ENCODE measurements at regions not wholly inside any gene's neighbourhood (a gene's known extent, or its start where the extent isn't known, plus 50 kb on each side); places are given as distances from the start of the nearest gene placed in this dataset.

DNA sequence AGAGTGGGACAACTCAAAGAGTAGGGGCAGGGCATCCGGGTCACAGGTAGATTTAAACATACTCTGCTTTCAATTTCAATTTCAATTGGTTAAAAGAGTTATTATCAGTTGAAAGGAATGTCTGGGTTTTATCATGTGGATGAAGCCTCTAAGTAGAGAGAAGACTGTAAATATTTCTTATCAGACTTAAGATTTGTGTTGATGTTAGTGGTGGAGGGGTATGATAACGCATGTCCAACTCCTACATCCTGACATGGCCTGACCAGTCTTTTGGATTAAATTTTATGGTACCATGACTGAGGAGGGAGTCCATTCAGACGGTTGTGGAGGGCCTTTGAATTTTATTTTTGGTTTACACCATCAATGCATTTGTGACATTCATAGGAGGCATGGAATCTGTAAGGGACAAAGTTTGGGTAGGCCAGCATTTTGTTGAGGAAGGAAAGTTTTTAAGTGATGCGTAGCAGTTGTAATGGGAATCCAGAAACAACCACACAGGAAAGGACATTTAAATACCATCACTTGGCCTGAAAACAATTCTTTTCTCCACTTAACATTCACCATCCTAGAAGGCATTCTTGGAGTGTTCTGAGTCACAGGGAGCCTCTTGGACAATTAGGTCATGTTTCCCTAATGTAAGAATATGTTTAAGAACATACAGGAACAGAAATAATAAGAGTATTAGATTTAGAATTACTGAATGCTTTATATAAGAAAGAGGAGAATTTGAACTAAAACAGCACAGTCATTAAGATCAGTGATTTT is 371.9 kb downstream of the ATP23 start:
- H3K4me3 ChIP-seq (replicated peaks in 1 of 2; ENCODE audit: low read depth in 1 of 2, low read length in 2 of 2): no peak overlapping the region
- H3K4me1 ChIP-seq (ENCODE audit: control insufficient read depth in 1 of 2, insufficient read depth in 2 of 2, low read length in 2 of 2): peaks cover 11 to 22% of the 10 kb centered on the region in 2 experiments
- CTCF ChIA-PET: no interaction called here
- H3K9ac ChIP-seq (ENCODE audit: low read length): no peak overlapping the region
- no peak overlapping the region for H3K4me2 ChIP-seq (ENCODE audit: low read length)
- intact Hi-C loops (cut with micrococcal nuclease): no loop called here
- H3K9me2 ChIP-seq (ENCODE audit: insufficient read depth): no peaks in the 10 kb centered on the region; the same call in 1 of the 2 replicates
- ATAC-seq: no peak
- RAD21 ChIA-PET (ENCODE audit: low non-redundant PET in 1 of 2, low total read pairs in 2 of 2, uncharacterized antibody in 2 of 2, unreplicated experiment in 2 of 2): no interaction called here
- H3K79me2 ChIP-seq (ENCODE audit: insufficient read depth, low read length): no peaks in the 10 kb centered on the region
- no peak overlapping the region for H2AFZ ChIP-seq (ENCODE audit: low read depth, low read length, poor library complexity, severe bottlenecking)
- H3K27me3 ChIP-seq (ENCODE audit: insufficient read depth, low read length): no peaks in the 10 kb centered on the region
- H3K27ac ChIP-seq (ENCODE audit: low read depth, low read length): no peak overlapping the region
- no TSS peak for BruUV-seq (replicated peaks)
- H3K9me3 ChIP-seq (ENCODE audit: control insufficient read depth in 1 of 2, insufficient read depth in 1 of 2, low read depth in 1 of 2, low read length in 2 of 2): no peaks in the 10 kb centered on the region
- DNase-seq (ENCODE audit: low read depth, low spot score): no peak
- TF ChIP-seq, protein P1, sequence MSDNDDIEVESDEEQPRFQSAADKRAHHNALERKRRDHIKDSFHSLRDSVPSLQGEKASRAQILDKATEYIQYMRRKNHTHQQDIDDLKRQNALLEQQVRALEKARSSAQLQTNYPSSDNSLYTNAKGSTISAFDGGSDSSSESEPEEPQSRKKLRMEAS (IDR thresholded peaks at IDR 0.05): no peak
- TF ChIP-seq TCF7L2 (IDR thresholded peaks at IDR 0.05; ENCODE audit: borderline replicate concordance, extremely low read depth, insufficient read depth, insufficient read length) (no peak), RAD21 (IDR thresholded peaks at IDR 0.05; ENCODE audit: low read depth) (no peak), POLR2AphosphoS5 (IDR thresholded peaks at IDR 0.05; ENCODE audit: low read depth, low read length) (no peak), ZFX (IDR thresholded peaks at IDR 0.05) (no peak), POLR2A (IDR thresholded peaks at IDR 0.05; ENCODE audit: borderline replicate concordance, extremely low read depth, insufficient read depth, insufficient read length) (no peak), EGR1 (IDR thresholded peaks at IDR 0.05; ENCODE audit: low read depth) (no peak), CEBPB (IDR thresholded peaks at IDR 0.05; ENCODE audit: low read depth) (no peak), EZH2 (IDR thresholded peaks at IDR 0.05) (no peak), CBX3 (IDR thresholded peaks at IDR 0.05; ENCODE audit: low read depth) (no peak), SRF (IDR thresholded peaks at IDR 0.05; ENCODE audit: low read depth) (no peak), SP1 (IDR thresholded peaks at IDR 0.05; ENCODE audit: low read depth) (no peak), YY1 (IDR thresholded peaks at IDR 0.05; ENCODE audit: extremely low read depth, insufficient replicate concordance, low read depth, low read length) (no peak), ZNF274 (IDR thresholded peaks at IDR 0.05; ENCODE audit: low read depth, low read length) (no peak), ELF1 (IDR thresholded peaks at IDR 0.05; ENCODE audit: borderline replicate concordance, low read depth) (no peak), JUND (IDR thresholded peaks at IDR 0.05) (no peak)
- TF ChIP-seq, protein P2, sequence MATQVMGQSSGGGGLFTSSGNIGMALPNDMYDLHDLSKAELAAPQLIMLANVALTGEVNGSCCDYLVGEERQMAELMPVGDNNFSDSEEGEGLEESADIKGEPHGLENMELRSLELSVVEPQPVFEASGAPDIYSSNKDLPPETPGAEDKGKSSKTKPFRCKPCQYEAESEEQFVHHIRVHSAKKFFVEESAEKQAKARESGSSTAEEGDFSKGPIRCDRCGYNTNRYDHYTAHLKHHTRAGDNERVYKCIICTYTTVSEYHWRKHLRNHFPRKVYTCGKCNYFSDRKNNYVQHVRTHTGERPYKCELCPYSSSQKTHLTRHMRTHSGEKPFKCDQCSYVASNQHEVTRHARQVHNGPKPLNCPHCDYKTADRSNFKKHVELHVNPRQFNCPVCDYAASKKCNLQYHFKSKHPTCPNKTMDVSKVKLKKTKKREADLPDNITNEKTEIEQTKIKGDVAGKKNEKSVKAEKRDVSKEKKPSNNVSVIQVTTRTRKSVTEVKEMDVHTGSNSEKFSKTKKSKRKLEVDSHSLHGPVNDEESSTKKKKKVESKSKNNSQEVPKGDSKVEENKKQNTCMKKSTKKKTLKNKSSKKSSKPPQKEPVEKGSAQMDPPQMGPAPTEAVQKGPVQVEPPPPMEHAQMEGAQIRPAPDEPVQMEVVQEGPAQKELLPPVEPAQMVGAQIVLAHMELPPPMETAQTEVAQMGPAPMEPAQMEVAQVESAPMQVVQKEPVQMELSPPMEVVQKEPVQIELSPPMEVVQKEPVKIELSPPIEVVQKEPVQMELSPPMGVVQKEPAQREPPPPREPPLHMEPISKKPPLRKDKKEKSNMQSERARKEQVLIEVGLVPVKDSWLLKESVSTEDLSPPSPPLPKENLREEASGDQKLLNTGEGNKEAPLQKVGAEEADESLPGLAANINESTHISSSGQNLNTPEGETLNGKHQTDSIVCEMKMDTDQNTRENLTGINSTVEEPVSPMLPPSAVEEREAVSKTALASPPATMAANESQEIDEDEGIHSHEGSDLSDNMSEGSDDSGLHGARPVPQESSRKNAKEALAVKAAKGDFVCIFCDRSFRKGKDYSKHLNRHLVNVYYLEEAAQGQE (IDR thresholded peaks at IDR 0.05; ENCODE audit: low read depth): no peak
- TF ChIP-seq, protein P3, sequence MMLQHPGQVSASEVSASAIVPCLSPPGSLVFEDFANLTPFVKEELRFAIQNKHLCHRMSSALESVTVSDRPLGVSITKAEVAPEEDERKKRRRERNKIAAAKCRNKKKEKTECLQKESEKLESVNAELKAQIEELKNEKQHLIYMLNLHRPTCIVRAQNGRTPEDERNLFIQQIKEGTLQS (IDR thresholded peaks at IDR 0.05): no peak
- TF ChIP-seq, protein P4, sequence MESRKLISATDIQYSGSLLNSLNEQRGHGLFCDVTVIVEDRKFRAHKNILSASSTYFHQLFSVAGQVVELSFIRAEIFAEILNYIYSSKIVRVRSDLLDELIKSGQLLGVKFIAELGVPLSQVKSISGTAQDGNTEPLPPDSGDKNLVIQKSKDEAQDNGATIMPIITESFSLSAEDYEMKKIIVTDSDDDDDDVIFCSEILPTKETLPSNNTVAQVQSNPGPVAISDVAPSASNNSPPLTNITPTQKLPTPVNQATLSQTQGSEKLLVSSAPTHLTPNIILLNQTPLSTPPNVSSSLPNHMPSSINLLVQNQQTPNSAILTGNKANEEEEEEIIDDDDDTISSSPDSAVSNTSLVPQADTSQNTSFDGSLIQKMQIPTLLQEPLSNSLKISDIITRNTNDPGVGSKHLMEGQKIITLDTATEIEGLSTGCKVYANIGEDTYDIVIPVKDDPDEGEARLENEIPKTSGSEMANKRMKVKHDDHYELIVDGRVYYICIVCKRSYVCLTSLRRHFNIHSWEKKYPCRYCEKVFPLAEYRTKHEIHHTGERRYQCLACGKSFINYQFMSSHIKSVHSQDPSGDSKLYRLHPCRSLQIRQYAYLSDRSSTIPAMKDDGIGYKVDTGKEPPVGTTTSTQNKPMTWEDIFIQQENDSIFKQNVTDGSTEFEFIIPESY (IDR thresholded peaks at IDR 0.05; ENCODE audit: extremely low read depth, insufficient replicate concordance, low read length): no peak
- H3K36me3 ChIP-seq (ENCODE audit: control insufficient read depth in 1 of 2, insufficient read depth in 2 of 2, low read length in 2 of 2): no peaks in the 10 kb centered on the region
- POLR2A ChIA-PET: no interaction called here
- no peaks in the 10 kb centered on the region for H4K20me1 ChIP-seq (ENCODE audit: insufficient read depth)
